HEK293T (cell line): ENCODE measurements at regions not wholly inside any gene's neighbourhood (a gene's known extent, or its start where the extent isn't known, plus 50 kb on each side); places are given as distances from the start of the nearest gene placed in this dataset.

Experiments used
- CTCF ChIA-PET: fragments of 350-600 bp; formaldehyde crosslinking; extraction: SDS; loops from one replicate; lab custom pipeline; 2021; ENCODE audit warnings: antibody characterized with exemption, inconsistent platforms; lab: Yijun Ruan, JAX
- POLR2A ChIA-PET: fragments of 350-600 bp; formaldehyde crosslinking; extraction: SDS; loops from one replicate; lab custom pipeline; 2020; ENCODE audit warnings: antibody characterized with exemption, inconsistent platforms; lab: Yijun Ruan, JAX
- DNase-seq: peaks from one replicate; pipeline ENCODE4 v3.0.0; 2012; ENCODE audit warnings: mixed read lengths; ENCODE audit errors: extremely low spot score
- ARNT ChIP-seq: fragments of 450-650 bp; IDR thresholded peaks from 2 replicates; pipeline ENCODE4 v1.6.1; 2017; ENCODE audit warnings: mild to moderate bottlenecking
- BHLHE40 ChIP-seq: fragments of 450-650 bp; IDR thresholded peaks from 2 replicates; pipeline ENCODE4 v1.6.1; 2016; ENCODE audit warnings: mild to moderate bottlenecking, moderate library complexity, borderline replicate concordance
- CTBP1 ChIP-seq: fragments of 450-650 bp; IDR thresholded peaks from 2 replicates; pipeline ENCODE4 v1.6.1; 2016; ENCODE audit warnings: borderline replicate concordance
- ELF4 ChIP-seq: fragments of 450-650 bp; IDR thresholded peaks from 2 replicates; pipeline ENCODE4 v1.6.1; 2017; ENCODE audit warnings: antibody characterized with exemption
- FOXA1 ChIP-seq: fragments of 450-650 bp; IDR thresholded peaks from 2 replicates; pipeline ENCODE4 v1.6.1; 2016; ENCODE audit warnings: mild to moderate bottlenecking
- FOXK2 ChIP-seq: fragments of 450-650 bp; IDR thresholded peaks from 2 replicates; pipeline ENCODE4 v1.6.1; 2016; ENCODE audit warnings: mild to moderate bottlenecking
- FOXM1 ChIP-seq: fragments of 450-650 bp; IDR thresholded peaks from 2 replicates; pipeline ENCODE4 v1.6.1; 2017; ENCODE audit warnings: mild to moderate bottlenecking, borderline replicate concordance
- HDGF ChIP-seq: fragments of 450-650 bp; IDR thresholded peaks from 2 replicates; pipeline ENCODE4 v1.6.1; 2017; ENCODE audit warnings: antibody characterized with exemption, borderline replicate concordance
- L3MBTL2 ChIP-seq: fragments of 450-650 bp; conservative IDR thresholded peaks from 2 replicates; pipeline ENCODE4 v1.6.1; 2016; ENCODE audit warnings: mild to moderate bottlenecking
- LEF1 ChIP-seq: fragments of 450-650 bp; IDR thresholded peaks from 2 replicates; pipeline ENCODE4 v1.6.1; 2017; ENCODE audit warnings: mild to moderate bottlenecking, borderline replicate concordance
- NFRKB ChIP-seq: fragments of 450-650 bp; IDR thresholded peaks from 2 replicates; pipeline ENCODE4 v1.6.1; 2016; ENCODE audit warnings: mild to moderate bottlenecking, moderate library complexity
- PKNOX1 ChIP-seq: fragments of 450-650 bp; IDR thresholded peaks from 2 replicates; pipeline ENCODE4 v1.6.1; 2016
- SP1 ChIP-seq: fragments of 450-650 bp; IDR thresholded peaks from 2 replicates; pipeline ENCODE4 v1.6.1; 2017
- SUZ12 ChIP-seq: fragments of 450-650 bp; IDR thresholded peaks from 2 replicates; pipeline ENCODE4 v1.6.1; 2016; ENCODE audit warnings: mild to moderate bottlenecking
- TARDBP ChIP-seq: fragments of 450-650 bp; IDR thresholded peaks from 2 replicates; pipeline ENCODE4 v1.6.1; 2016
- ZNF384 ChIP-seq: fragments of 450-650 bp; IDR thresholded peaks from 2 replicates; pipeline ENCODE4 v1.6.1; 2016

- TF ChIP-seq BHLHE40 = no peak
- no peak for TF ChIP-seq ELF4
- no peak for TF ChIP-seq FOXM1
- DNase-seq = no peak
- CTCF ChIA-PET = no interaction called here
- POLR2A ChIA-PET = no interaction called here
Measured at GRCh38 chr1:88540255-88540654, 143.8 kb upstream of the PKN2 start.

DNA sequence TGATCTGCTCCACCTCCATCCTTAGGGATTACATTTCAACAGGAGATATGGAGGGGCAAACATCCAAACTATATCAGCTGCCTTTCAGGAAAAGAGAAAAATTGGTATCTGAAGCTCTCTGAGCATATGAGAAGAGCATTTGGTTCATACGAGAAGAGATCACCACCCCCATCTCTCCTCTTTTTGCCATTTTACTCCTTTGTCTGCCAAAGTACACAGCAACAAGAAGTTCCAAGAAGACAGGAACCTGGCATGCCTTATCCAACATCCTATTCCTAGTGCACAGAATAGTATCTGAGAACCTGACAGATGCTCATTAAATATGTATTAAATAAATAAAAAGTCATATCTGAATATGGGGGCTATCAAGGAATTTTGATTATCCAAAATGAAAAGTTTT, 142.5 kb upstream of the PKN2 start:
- DNase-seq = no peak
- CTCF ChIA-PET = no interaction called here
- no peak for TF ChIP-seq ELF4
- TF ChIP-seq ARNT = no peak
- TF ChIP-seq SP1 = no peak
- TF ChIP-seq FOXA1 = no peak
- no peak for TF ChIP-seq CTBP1
- TF ChIP-seq BHLHE40 = no peak
- TF ChIP-seq NFRKB = no peak
- TF ChIP-seq L3MBTL2 = no peak
- no peak for TF ChIP-seq FOXK2
- POLR2A ChIA-PET = no interaction called here

DNA sequence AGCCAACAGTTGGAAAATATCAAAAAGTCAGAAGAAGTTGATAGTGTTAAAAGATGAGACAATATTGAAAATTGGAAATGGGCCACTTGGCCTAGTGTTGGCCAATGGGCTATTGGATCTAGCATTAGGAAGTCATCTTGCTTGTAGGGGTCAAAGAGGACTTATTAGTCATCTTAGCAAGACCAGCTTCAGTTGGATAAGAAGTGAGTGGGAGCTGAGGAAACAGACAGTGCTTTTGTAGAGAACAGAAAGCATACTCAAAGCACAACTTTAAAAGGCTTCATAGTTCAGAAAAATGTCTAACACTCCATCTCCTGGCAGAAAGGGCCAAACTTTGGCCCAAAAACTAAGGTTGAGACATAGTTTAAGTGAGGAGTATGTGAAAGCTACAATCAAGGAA, 139.9 kb upstream of the PKN2 start:
- CTCF ChIA-PET = interaction anchor here (0.5 kb wide), 1 partner anchor 333 kb away, joined by 3 read pairs; no protein-coding TSS in a partner anchor
- TF ChIP-seq ELF4 (no peak), TARDBP (no peak), LEF1 (no peak), SP1 (no peak), HDGF (no peak), L3MBTL2 (no peak), FOXK2 (no peak), ARNT (no peak), FOXM1 (no peak), CTBP1 (no peak), BHLHE40 (no peak), NFRKB (no peak), ZNF384 (no peak), FOXA1 (no peak)
- no peak for DNase-seq
- POLR2A ChIA-PET = no interaction called here

- CTCF ChIA-PET = interaction anchor here (0.7 kb wide), 1 partner anchor 30 kb away, joined by 3 read pairs; no protein-coding TSS in a partner anchor
- POLR2A ChIA-PET = no interaction called here
- no peak for TF ChIP-seq FOXM1
- DNase-seq = no peak
Measured at GRCh38 chr1:88549536-88549935, 134.5 kb upstream of the PKN2 start.

GRCh38 chr1:88552226-88552625, 131.8 kb upstream of the PKN2 start:
- ChIA-PET CTCF (no interaction called here), POLR2A (no interaction called here)
- TF ChIP-seq FOXM1 (no peak), BHLHE40 (no peak), L3MBTL2 (no peak), ZNF384 (no peak), SP1 (no peak), TARDBP (no peak)
- DNase-seq = no peak

DNA sequence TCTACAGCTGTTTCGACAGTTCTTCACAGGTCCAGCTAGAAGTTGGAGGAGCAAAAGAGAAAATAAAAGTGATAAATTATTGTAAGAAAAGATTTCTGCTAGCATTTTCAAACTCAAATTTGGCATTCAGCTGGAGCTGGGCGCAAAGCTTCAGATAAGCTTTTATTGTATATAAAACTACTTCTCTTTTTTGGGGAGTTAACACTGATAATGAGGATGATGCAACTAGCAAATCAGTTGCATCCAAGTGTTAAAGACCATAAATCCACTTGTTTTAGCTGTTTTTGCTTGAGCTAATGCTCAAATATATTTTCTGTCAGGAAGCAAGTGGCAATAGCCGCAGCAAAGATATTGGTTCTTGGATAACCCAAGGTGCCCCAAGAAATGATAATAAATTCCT, 127.1 kb upstream of the PKN2 start:
- no peak for TF ChIP-seq PKNOX1
- TF ChIP-seq FOXA1 = no peak
- TF ChIP-seq CTBP1 = no peak
- no peak for TF ChIP-seq SP1
- TF ChIP-seq FOXK2 = no peak
- TF ChIP-seq TARDBP = no peak
- no peak for TF ChIP-seq ARNT
- no peak for TF ChIP-seq ELF4
- ChIA-PET CTCF (no interaction called here), POLR2A (no interaction called here)
- no peak for DNase-seq

- no peak for DNase-seq
- CTCF ChIA-PET = no interaction called here
- POLR2A ChIA-PET = no interaction called here
- TF ChIP-seq PKNOX1 = no peak
- TF ChIP-seq L3MBTL2 = no peak
- TF ChIP-seq SUZ12 = no peak
- TF ChIP-seq HDGF = no peak
- no peak for TF ChIP-seq ARNT
- TF ChIP-seq SP1 = no peak
- no peak for TF ChIP-seq CTBP1
- TF ChIP-seq ZNF384 = no peak
- TF ChIP-seq LEF1 = no peak
- TF ChIP-seq FOXM1 = no peak
- TF ChIP-seq NFRKB = no peak
- TF ChIP-seq FOXA1 = no peak
Measured at GRCh38 chr1:88560621-88561020, 123.5 kb upstream of the PKN2 start.

- POLR2A ChIA-PET = no interaction called here
- TF ChIP-seq LEF1 (no peak), BHLHE40 (no peak), SUZ12 (no peak), PKNOX1 (no peak), FOXA1 (no peak), NFRKB (no peak), ARNT (no peak), L3MBTL2 (no peak), CTBP1 (no peak), ELF4 (no peak), ZNF384 (no peak), TARDBP (no peak), SP1 (no peak), FOXM1 (no peak), FOXK2 (no peak), HDGF (no peak)
- no peak for DNase-seq
- CTCF ChIA-PET = no interaction called here
Measured at GRCh38 chr1:88562991-88563390, 121.1 kb upstream of the PKN2 start.
